HEK293 (cell line): ENCODE measurements at regions not wholly inside any gene's neighbourhood (a gene's known extent, or its start where the extent isn't known, plus 50 kb on each side); places are given as distances from the start of the nearest gene placed in this dataset.

Source experiments
- AEBP2 ChIP-seq: fragments of 450-650 bp; formaldehyde crosslinking; IDR thresholded peaks from 2 replicates; pipeline ENCODE4 v1.5.1; 2016; ENCODE audit warnings: missing biosample characterization, missing genetic modification characterization, borderline replicate concordance
- BCL11A ChIP-seq: fragments of 450-650 bp; formaldehyde crosslinking; IDR thresholded peaks from 2 replicates; pipeline ENCODE4 v1.5.1; 2016; ENCODE audit warnings: low read depth, missing biosample characterization, missing genetic modification characterization
- CTCF ChIP-seq: fragments of 450-650 bp; formaldehyde crosslinking; IDR thresholded peaks from 2 replicates; pipeline ENCODE4 v1.5.1; 2016; ENCODE audit warnings: missing biosample characterization, missing genetic modification characterization
- GLIS1 ChIP-seq: fragments of 450-650 bp; formaldehyde crosslinking; IDR thresholded peaks from 2 replicates; pipeline ENCODE4 v1.5.1; 2016; ENCODE audit warnings: missing biosample characterization, missing genetic modification characterization
- HOXA7 ChIP-seq: sonication (generic); formaldehyde crosslinking; IDR thresholded peaks from 2 replicates; pipeline ENCODE4 v1.8.1; 2022; ENCODE audit warnings: missing genetic modification reagents, borderline replicate concordance
- IKZF3 ChIP-seq: fragments of 450-650 bp; IDR thresholded peaks from 2 replicates; pipeline ENCODE4 v1.5.0; 2018; ENCODE audit warnings: missing biosample characterization, mild to moderate bottlenecking, missing genetic modification characterization, moderate library complexity
- ZNF121 ChIP-seq: fragments of 450-650 bp; formaldehyde crosslinking; IDR thresholded peaks from 2 replicates; pipeline ENCODE4 v1.5.1; 2016; ENCODE audit warnings: missing biosample characterization, missing genetic modification characterization
- ZNF133 ChIP-seq: fragments of 450-650 bp; formaldehyde crosslinking; IDR thresholded peaks from 2 replicates; pipeline ENCODE4 v1.5.1; 2016; ENCODE audit warnings: missing biosample characterization, missing genetic modification characterization
- ZNF175 ChIP-seq: fragments of 450-650 bp; formaldehyde crosslinking; IDR thresholded peaks from 2 replicates; pipeline ENCODE4 v1.5.1; 2016; ENCODE audit warnings: missing biosample characterization, missing genetic modification characterization
- ZNF239 ChIP-seq: fragments of 450-650 bp; formaldehyde crosslinking; IDR thresholded peaks from 2 replicates; pipeline ENCODE4 v1.5.1; 2016; ENCODE audit warnings: missing biosample characterization, missing genetic modification characterization
- ZNF26 ChIP-seq: fragments of 450-650 bp; formaldehyde crosslinking; IDR thresholded peaks from 2 replicates; pipeline ENCODE4 v1.5.1; 2016; ENCODE audit warnings: missing biosample characterization, missing genetic modification characterization
- ZNF274 ChIP-seq, 2 experiments: fragments of 200-500 bp in 1 of 2; fragments of 450-650 bp in 1 of 2; sonication (Bioruptor generic) in 1 of 2; formaldehyde crosslinking in 1 of 2; IDR thresholded peaks; 2 replicates each; pipeline versions ENCODE4 v1.5.1 to v1.6.1; 2014 to 2016; ENCODE audit warnings: borderline replicate concordance in 1 of 2, inconsistent platforms in 1 of 2, low read length in 1 of 2, missing biosample characterization in 1 of 2, missing genetic modification characterization in 1 of 2
- ZNF280D ChIP-seq: fragments of 450-650 bp; formaldehyde crosslinking; IDR thresholded peaks from 2 replicates; pipeline ENCODE4 v1.5.1; 2016; ENCODE audit warnings: missing biosample characterization, missing genetic modification characterization
- ZNF302 ChIP-seq: fragments of 450-650 bp; formaldehyde crosslinking; IDR thresholded peaks from 2 replicates; pipeline ENCODE4 v1.5.1; 2016; ENCODE audit warnings: missing biosample characterization, missing genetic modification characterization, low read depth
- ZNF416 ChIP-seq: fragments of 450-650 bp; formaldehyde crosslinking; IDR thresholded peaks from 2 replicates; pipeline ENCODE4 v1.5.1; 2016; ENCODE audit warnings: missing biosample characterization, missing genetic modification characterization
- ZNF449 ChIP-seq: fragments of 450-650 bp; formaldehyde crosslinking; IDR thresholded peaks from 2 replicates; pipeline ENCODE4 v1.5.1; 2017; ENCODE audit warnings: missing biosample characterization, mild to moderate bottlenecking, missing genetic modification characterization, moderate library complexity
- ZNF626 ChIP-seq: fragments of 450-650 bp; sonication (Bioruptor Pico); formaldehyde crosslinking; IDR thresholded peaks from 2 replicates; pipeline ENCODE4 v1.5.1; 2018; ENCODE audit warnings: missing biosample characterization, missing genetic modification characterization, inconsistent platforms
- ZNF645 ChIP-seq: fragments of 450-650 bp; formaldehyde crosslinking; IDR thresholded peaks from 2 replicates; pipeline ENCODE4; 2016; ENCODE audit warnings: missing biosample characterization, missing genetic modification characterization
- ZNF707 ChIP-seq: fragments of 450-650 bp; formaldehyde crosslinking; IDR thresholded peaks from 2 replicates; pipeline ENCODE4 v1.5.1; 2016; ENCODE audit warnings: missing biosample characterization, missing genetic modification characterization
- ZNF791 ChIP-seq: fragments of 450-650 bp; formaldehyde crosslinking; IDR thresholded peaks from 2 replicates; pipeline ENCODE4 v1.5.1; 2016; ENCODE audit warnings: missing biosample characterization, missing genetic modification characterization
- ZNF792 ChIP-seq: fragments of 450-650 bp; formaldehyde crosslinking; IDR thresholded peaks from 2 replicates; pipeline ENCODE4 v1.5.1; 2016; ENCODE audit warnings: missing biosample characterization, missing genetic modification characterization
- TF ChIP-seq, protein P1 (sequence below): fragments of 450-650 bp; formaldehyde crosslinking; IDR thresholded peaks from 2 replicates; pipeline ENCODE4 v1.5.1; 2016; ENCODE audit warnings: missing biosample characterization, missing genetic modification characterization
- TF ChIP-seq, protein P2 (sequence below): fragments of 450-650 bp; formaldehyde crosslinking; IDR thresholded peaks from 2 replicates; pipeline ENCODE4 v1.5.1; 2016; ENCODE audit warnings: missing biosample characterization, missing genetic modification characterization

- TF ChIP-seq ZNF280D (tag by site-specific recombination) (no peak), ZNF239 (tag by site-specific recombination) (no peak), ZNF133 (tag by site-specific recombination) (no peak), CTCF (tag by site-specific recombination) (no peak), ZNF645 (no peak), BCL11A (tag by site-specific recombination) (no peak), ZNF449 (tag by site-specific recombination) (peak; percentile 7; the same call in 1 of the 2 replicates), AEBP2 (tag by site-specific recombination) (no peak), ZNF416 (tag by site-specific recombination) (no peak), HOXA7 (CRISPR knock-in tag) (no peak), GLIS1 (tag by site-specific recombination) (peak; percentile 78), ZNF707 (no peak), ZNF121 (tag by site-specific recombination) (no peak), ZNF626 (tag by site-specific recombination) (no peak), ZNF302 (tag by site-specific recombination) (no peak), ZNF792 (no peak), ZNF175 (no peak), ZNF274 (IDR thresholded peaks at IDR 0.05; ENCODE audit: low read length) (no peak), ZNF274 (tag by site-specific recombination; IDR thresholded peaks at IDR 0.05; ENCODE audit: borderline replicate concordance) (no peak), ZNF26 (no peak), ZNF791 (tag by site-specific recombination) (no peak), IKZF3 (tag by site-specific recombination) (no peak; the same call in none of the 2 replicates)
- TF ChIP-seq, protein P1, sequence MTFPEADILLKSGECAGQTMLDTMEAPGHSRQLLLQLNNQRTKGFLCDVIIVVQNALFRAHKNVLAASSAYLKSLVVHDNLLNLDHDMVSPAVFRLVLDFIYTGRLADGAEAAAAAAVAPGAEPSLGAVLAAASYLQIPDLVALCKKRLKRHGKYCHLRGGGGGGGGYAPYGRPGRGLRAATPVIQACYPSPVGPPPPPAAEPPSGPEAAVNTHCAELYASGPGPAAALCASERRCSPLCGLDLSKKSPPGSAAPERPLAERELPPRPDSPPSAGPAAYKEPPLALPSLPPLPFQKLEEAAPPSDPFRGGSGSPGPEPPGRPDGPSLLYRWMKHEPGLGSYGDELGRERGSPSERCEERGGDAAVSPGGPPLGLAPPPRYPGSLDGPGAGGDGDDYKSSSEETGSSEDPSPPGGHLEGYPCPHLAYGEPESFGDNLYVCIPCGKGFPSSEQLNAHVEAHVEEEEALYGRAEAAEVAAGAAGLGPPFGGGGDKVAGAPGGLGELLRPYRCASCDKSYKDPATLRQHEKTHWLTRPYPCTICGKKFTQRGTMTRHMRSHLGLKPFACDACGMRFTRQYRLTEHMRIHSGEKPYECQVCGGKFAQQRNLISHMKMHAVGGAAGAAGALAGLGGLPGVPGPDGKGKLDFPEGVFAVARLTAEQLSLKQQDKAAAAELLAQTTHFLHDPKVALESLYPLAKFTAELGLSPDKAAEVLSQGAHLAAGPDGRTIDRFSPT (tag by site-specific recombination), result no peak
- TF ChIP-seq, protein P2, sequence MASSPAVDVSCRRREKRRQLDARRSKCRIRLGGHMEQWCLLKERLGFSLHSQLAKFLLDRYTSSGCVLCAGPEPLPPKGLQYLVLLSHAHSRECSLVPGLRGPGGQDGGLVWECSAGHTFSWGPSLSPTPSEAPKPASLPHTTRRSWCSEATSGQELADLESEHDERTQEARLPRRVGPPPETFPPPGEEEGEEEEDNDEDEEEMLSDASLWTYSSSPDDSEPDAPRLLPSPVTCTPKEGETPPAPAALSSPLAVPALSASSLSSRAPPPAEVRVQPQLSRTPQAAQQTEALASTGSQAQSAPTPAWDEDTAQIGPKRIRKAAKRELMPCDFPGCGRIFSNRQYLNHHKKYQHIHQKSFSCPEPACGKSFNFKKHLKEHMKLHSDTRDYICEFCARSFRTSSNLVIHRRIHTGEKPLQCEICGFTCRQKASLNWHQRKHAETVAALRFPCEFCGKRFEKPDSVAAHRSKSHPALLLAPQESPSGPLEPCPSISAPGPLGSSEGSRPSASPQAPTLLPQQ, result peak; percentile 50; the same call in 1 of the 2 replicates
These were observed 187.8 kb downstream of the UACA start (continued) for GRCh38 chr15:70575231-70576226.
